ENCODE measurements at regions not wholly inside any gene's neighbourhood (a gene's known extent, or its start where the extent isn't known, plus 50 kb on each side); places are given as distances from the start of the nearest gene placed in this dataset.
"Not testable (repeated sequence)": the region's sequence is repeated elsewhere in the genome, so short reads cannot be mapped to it uniquely, and the experiment has no call there.

DNA sequence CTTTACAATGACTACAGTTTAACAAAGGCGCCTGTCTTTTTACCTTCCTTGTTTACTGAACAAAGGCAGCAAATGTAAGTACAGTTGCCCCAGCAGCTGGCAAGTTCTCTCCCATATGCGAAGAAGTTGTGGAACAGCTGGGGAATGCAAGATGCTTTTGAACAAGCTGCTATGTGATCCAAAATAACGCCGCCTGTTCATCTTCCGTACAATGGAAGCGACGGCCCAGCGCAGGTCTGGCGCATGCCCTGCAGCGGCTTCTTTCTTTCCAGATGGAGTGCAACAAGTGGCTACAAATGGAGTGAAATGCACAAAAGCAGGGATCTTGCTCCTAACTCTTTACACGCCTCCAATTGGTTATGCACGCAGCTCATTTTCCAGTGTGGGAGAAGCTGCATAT is 97.0 kb upstream of the SVIL start:
- no peaks in the 10 kb centered on the region for H3K27me3 ChIP-seq (replicated peaks)
- TF ChIP-seq, protein P1, sequence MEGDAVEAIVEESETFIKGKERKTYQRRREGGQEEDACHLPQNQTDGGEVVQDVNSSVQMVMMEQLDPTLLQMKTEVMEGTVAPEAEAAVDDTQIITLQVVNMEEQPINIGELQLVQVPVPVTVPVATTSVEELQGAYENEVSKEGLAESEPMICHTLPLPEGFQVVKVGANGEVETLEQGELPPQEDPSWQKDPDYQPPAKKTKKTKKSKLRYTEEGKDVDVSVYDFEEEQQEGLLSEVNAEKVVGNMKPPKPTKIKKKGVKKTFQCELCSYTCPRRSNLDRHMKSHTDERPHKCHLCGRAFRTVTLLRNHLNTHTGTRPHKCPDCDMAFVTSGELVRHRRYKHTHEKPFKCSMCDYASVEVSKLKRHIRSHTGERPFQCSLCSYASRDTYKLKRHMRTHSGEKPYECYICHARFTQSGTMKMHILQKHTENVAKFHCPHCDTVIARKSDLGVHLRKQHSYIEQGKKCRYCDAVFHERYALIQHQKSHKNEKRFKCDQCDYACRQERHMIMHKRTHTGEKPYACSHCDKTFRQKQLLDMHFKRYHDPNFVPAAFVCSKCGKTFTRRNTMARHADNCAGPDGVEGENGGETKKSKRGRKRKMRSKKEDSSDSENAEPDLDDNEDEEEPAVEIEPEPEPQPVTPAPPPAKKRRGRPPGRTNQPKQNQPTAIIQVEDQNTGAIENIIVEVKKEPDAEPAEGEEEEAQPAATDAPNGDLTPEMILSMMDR (IDR thresholded peaks at IDR 0.05; ENCODE audit: low read depth, low read length, missing control alignments) = no peak
- no peak overlapping the region for H3K27ac ChIP-seq
- no peak for DNase-seq
- no peak overlapping the region for H3K4me3 ChIP-seq (ENCODE audit: low read depth, low read length)
- in situ Hi-C loops (cut with HindIII; ENCODE audit: low pct_ligation_motif_present, low sequenced_read_pairs) = no loop called here
- H3K36me3 ChIP-seq (replicated peaks) = no peaks in the 10 kb centered on the region

- no peak for DNase-seq
- in situ Hi-C loops (cut with HindIII; ENCODE audit: low pct_ligation_motif_present, low sequenced_read_pairs) = no loop called here
- TF ChIP-seq, protein P1 (IDR thresholded peaks at IDR 0.05; ENCODE audit: low read depth, low read length, missing control alignments) = no peak
- no peaks in the 10 kb centered on the region for H3K36me3 ChIP-seq (replicated peaks)
- no peak overlapping the region for H3K27ac ChIP-seq
- H3K4me3 ChIP-seq (ENCODE audit: low read depth, low read length) = no peak overlapping the region
- no peaks in the 10 kb centered on the region for H3K27me3 ChIP-seq (replicated peaks)
These were observed 96.2 kb upstream of the SVIL start for GRCh38 chr10:29730969-29731368.

DNA sequence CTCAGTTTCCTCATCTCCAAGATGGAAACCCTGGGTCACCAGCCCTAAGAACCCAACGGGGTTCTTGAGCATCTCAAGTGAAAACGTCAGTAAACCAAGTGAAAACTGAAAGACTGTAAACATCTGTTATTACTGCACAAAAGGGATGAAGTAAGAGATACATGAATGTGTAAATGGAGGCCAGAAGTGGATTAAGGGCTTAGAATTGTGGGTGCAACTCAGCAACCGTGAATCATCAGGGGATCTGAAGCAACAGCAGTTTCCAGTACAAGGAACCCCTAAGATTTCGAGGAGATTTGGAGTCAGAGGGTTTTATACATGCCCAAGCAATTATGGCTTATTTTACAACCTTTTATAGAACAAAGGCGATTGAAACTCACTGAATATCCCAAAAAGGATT is 95.7 kb upstream of the SVIL start:
- DNase-seq = no peak
- no peak overlapping the region for H3K4me3 ChIP-seq (ENCODE audit: low read depth, low read length)
- no peak overlapping the region for H3K27ac ChIP-seq
- no peaks in the 10 kb centered on the region for H3K27me3 ChIP-seq (replicated peaks)
- no peaks in the 10 kb centered on the region for H3K36me3 ChIP-seq (replicated peaks)
- in situ Hi-C loops (cut with HindIII; ENCODE audit: low pct_ligation_motif_present, low sequenced_read_pairs) = no loop called here
- TF ChIP-seq, protein P1 (IDR thresholded peaks at IDR 0.05; ENCODE audit: low read depth, low read length, missing control alignments) = no peak

- TF ChIP-seq, protein P1 (IDR thresholded peaks at IDR 0.05; ENCODE audit: low read depth, low read length, missing control alignments) = no peak
- no peak overlapping the region for H3K4me3 ChIP-seq (ENCODE audit: low read depth, low read length)
- no peaks in the 10 kb centered on the region for H3K27me3 ChIP-seq (replicated peaks)
- no peak overlapping the region for H3K27ac ChIP-seq
- H3K36me3 ChIP-seq (replicated peaks) = no peaks in the 10 kb centered on the region
- no peak for DNase-seq
- in situ Hi-C loops (cut with HindIII; ENCODE audit: low pct_ligation_motif_present, low sequenced_read_pairs) = no loop called here
These were observed 93.8 kb upstream of the SVIL start for GRCh38 chr10:29728541-29729049.

DNA sequence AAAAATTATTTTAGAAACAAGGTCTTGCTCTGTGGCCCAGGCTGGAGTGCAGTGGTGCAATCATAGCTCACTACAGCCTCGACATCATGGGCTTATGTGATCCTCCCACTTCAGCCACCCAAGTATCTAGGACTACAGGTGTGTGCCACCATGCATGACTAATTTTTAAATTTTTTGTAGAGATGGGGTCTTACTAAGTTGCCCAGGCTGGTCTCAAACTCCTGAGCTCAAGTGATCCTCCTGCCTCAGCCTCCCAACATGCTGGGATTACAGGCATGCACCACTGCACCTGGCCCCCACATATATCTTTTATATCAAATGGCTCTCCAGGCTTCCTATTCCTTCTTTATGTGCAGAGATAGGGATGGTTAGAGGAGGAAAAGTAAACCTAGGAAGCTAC is 91.2 kb upstream of the SVIL start:
- DNase-seq; H3K27me3 ChIP-seq (replicated peaks); H3K4me3 ChIP-seq (ENCODE audit: low read depth, low read length); in situ Hi-C loops (cut with HindIII; ENCODE audit: low pct_ligation_motif_present, low sequenced_read_pairs); H3K36me3 ChIP-seq (replicated peaks); H3K27ac ChIP-seq: not testable (repeated sequence)

- peak; percentile 28 for DNase-seq
- TF ChIP-seq, protein P1 (IDR thresholded peaks at IDR 0.05; ENCODE audit: low read depth, low read length, missing control alignments) = no peak
- Histone ChIP-seq H3K36me3 (replicated peaks) (no peaks in the 10 kb centered on the region), H3K27me3 (replicated peaks) (no peaks in the 10 kb centered on the region), H3K4me3 (ENCODE audit: low read depth, low read length) (no peak overlapping the region), H3K27ac (no peak overlapping the region)
- in situ Hi-C loops (cut with HindIII; ENCODE audit: low pct_ligation_motif_present, low sequenced_read_pairs) = no loop called here
These were observed 90.5 kb upstream of the SVIL start for GRCh38 chr10:29725133-29725720.
